ENCODE measurements at regions not wholly inside any gene's neighbourhood (a gene's known extent, or its start where the extent isn't known, plus 50 kb on each side); places are given as distances from the start of the nearest gene placed in this dataset.

DNA sequence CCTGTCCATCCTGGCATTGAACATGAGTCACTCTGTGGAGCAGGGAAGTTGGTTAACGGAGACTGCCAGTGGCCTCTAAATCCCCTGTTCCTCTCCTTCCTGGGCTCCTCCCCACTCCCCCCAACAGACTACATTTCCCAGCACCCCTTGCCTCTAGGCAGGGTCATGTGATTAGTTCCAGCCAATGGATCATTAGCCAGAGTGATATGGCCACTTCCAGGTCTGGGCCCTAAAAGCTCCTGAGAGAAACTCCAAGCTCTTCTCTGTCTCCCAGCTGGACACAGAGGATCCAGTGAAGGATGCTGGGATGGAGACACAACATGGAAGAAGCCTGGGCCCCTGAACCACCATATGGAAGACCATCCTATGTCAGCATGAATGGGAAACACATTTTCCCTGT lies 54.4 kb upstream of the RFLNA start:
- TF ChIP-seq, protein P1, sequence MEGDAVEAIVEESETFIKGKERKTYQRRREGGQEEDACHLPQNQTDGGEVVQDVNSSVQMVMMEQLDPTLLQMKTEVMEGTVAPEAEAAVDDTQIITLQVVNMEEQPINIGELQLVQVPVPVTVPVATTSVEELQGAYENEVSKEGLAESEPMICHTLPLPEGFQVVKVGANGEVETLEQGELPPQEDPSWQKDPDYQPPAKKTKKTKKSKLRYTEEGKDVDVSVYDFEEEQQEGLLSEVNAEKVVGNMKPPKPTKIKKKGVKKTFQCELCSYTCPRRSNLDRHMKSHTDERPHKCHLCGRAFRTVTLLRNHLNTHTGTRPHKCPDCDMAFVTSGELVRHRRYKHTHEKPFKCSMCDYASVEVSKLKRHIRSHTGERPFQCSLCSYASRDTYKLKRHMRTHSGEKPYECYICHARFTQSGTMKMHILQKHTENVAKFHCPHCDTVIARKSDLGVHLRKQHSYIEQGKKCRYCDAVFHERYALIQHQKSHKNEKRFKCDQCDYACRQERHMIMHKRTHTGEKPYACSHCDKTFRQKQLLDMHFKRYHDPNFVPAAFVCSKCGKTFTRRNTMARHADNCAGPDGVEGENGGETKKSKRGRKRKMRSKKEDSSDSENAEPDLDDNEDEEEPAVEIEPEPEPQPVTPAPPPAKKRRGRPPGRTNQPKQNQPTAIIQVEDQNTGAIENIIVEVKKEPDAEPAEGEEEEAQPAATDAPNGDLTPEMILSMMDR (IDR thresholded peaks at IDR 0.05): no peak
- DNase-seq: no peak
- no peak overlapping the region for H3K4me3 Mint-ChIP-seq
- peaks cover 10% of the 10 kb centered on the region; the same call in 1 of the 2 replicates for H3K36me3 Mint-ChIP-seq (ENCODE audit: low read depth)
- no peak overlapping the region for H3K27ac Mint-ChIP-seq
- H3K4me1 Mint-ChIP-seq (ENCODE audit: low read depth): peaks cover 24% of the 10 kb centered on the region
- H3K9me3 Mint-ChIP-seq: no peaks in the 10 kb centered on the region
- H3K27me3 Mint-ChIP-seq (ENCODE audit: insufficient read depth): peaks cover 22% of the 10 kb centered on the region

DNA sequence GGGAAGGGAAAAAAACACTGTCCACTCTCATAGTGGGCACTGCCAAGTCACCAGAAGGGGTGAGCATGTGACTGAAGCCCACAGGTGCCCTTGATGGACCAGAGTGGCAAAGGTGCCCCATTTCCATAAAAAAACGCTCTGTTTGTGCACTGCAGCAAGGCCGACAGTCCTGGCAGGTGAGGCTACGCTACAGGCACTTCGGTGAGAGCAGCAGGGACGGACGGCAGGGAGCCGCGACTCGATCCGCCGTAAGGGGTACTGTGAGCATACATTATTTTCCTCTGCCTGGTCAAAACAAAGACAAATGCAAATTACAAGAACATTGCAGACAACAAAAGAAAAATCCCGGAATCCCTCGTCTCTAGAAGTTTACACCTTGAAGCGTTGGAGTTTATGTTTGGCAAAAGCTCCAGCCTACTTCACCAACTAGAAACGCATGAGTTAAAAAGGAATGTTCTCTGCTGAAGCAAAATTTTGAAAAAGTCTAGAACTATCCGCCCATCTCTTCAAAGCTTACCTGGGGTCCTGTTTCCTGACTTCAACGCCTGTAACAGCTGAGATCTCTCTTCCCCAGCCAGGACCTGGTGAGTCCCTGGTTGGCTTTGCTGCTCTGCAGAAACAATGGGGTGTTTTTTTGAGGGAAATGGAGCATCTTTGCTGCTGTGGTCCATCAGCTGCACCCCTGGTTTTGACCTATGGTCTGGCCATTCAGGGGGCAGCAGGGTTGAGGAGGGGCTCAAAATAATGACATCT lies 52.9 kb upstream of the RFLNA start:
- H3K4me3 Mint-ChIP-seq: no peak overlapping the region
- H3K27ac Mint-ChIP-seq: no peak overlapping the region
- peaks cover 15% of the 10 kb centered on the region; the same call in 1 of the 2 replicates for H3K36me3 Mint-ChIP-seq (ENCODE audit: low read depth)
- peaks cover 6% of the 10 kb centered on the region; the same call in 1 of the 2 replicates for H3K9me3 Mint-ChIP-seq
- TF ChIP-seq, protein P1 (IDR thresholded peaks at IDR 0.05): no peak
- H3K27me3 Mint-ChIP-seq (ENCODE audit: insufficient read depth): peaks cover 35% of the 10 kb centered on the region
- H3K4me1 Mint-ChIP-seq (ENCODE audit: low read depth): peaks cover 15% of the 10 kb centered on the region
- DNase-seq: no peak

- Mint-ChIP-seq H3K27ac (no peak overlapping the region), H3K4me3 (no peak overlapping the region), H3K9me3 (peaks cover 6% of the 10 kb centered on the region; the same call in 1 of the 2 replicates), H3K4me1 (ENCODE audit: low read depth) (peaks cover 11% of the 10 kb centered on the region), H3K27me3 (ENCODE audit: insufficient read depth) (peaks cover 39% of the 10 kb centered on the region), H3K36me3 (ENCODE audit: low read depth) (peaks cover 17% of the 10 kb centered on the region; the same call in 1 of the 2 replicates)
- TF ChIP-seq, protein P1 (IDR thresholded peaks at IDR 0.05): no peak
- no peak for DNase-seq
Measured at GRCh38 chr12:124242529-124243065, 52.3 kb upstream of the RFLNA start.

- DNase-seq: no peak
- no peaks in the 10 kb centered on the region for H3K4me1 Mint-ChIP-seq (ENCODE audit: low read depth)
- no peak overlapping the region for H3K4me3 Mint-ChIP-seq
- peaks cover 6% of the 10 kb centered on the region; the same call in 1 of the 2 replicates for H3K9me3 Mint-ChIP-seq
- H3K27ac Mint-ChIP-seq: no peak overlapping the region
- TF ChIP-seq, protein P1 (IDR thresholded peaks at IDR 0.05): no peak
- H3K27me3 Mint-ChIP-seq (ENCODE audit: insufficient read depth): peaks cover 50% of the 10 kb centered on the region
- peaks cover 20% of the 10 kb centered on the region; the same call in 1 of the 2 replicates for H3K36me3 Mint-ChIP-seq (ENCODE audit: low read depth)
Measured at GRCh38 chr12:124243936-124244335, 51.0 kb upstream of the RFLNA start.

Data from HFFc6 (cell line).